ENCODE measurements at regions not wholly inside any gene's neighbourhood (a gene's known extent, or its start where the extent isn't known, plus 50 kb on each side); places are given as distances from the start of the nearest gene placed in this dataset.

DNA sequence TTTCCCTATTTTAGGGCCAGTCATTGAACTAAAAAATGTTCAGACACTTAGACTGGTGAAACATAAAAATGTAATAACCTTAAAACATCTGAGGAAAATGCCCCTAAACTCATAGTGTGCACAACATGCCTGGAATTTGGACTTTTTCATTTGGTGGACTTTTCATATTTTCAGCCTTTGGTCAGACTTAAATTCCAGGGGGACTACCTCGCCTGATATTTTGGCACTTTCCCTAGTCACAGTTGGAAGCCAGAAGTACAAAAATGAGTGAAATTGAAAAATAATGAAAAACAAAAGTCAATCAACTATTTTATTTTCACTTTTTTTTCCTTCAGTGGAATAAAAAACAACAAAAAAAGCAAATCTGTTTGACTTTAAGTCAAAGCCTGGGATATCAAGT is 256.2 kb downstream of the ACTL7B start:
- DNase-seq, result no peak

DNA sequence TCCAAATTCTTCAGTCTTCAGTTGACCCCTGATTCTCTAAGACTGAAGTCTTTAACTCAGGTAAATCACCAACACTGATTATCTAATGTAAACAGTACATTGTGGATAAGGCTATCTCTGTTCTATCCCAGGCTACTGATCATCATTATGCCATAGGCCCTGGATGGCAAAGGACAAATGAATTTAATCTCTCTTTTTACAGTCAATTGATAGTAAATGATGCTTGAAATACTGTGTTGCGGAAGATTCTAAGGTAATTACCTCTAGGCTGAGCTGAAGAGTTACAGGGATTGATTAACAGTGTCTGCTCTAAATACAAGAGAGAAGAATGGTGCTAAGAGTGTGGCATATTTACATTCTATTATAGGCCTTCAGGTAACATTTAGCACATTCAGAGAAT is 264.7 kb downstream of the ACTL7B start:
- DNase-seq, result no peak

DNA sequence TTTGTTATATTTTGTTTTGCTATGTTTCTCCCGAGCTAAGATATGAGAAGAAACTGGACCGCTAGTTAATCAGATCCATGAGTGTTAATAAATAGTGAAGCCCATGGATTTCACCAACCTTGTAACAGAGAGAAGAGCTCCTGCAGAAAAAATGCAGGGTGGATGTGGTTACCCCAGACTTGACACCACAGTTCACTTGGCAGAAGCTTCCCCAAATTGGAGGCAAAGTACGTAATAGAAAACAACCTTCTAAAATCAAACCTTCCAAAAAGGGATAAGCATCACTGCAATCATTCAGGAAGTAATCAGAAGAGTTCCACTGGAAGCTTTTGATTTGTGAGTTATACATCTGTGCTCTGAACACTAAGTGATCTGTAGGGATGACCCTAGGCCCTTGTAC is 267.5 kb downstream of the ACTL7B start:
- DNase-seq, result no peak

DNA sequence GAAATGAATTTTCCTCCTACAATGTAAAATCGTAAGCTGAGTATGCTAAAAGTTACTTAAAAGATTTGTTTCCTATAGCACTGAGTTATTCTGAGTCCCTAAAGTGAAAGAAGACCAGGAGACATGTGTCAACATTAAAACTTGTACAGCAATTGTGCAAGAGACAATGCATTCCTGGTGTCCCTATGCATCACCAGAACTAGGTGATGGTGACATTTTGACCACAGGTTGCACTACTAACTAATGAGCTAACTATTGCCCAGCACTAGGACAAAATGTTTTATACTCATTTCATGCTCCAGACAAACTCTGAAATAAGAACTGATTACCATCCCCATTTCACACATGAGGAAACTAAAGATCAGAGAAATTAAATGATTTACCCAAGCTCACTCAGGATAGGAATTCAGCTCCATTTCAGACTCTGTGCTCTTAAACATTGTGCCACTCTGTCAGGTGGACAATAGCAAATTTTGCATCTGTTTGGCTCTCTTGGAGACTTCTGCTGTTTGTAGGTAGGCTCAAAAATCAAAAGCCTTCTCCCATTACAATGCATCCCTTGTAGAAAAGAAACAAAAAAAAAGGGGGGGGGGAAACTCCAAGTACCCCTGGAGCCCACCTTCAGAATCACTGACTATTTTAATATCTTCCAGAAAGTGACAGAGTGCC is 269.2 kb downstream of the ACTL7B start:
- DNase-seq, result no peak

DNA sequence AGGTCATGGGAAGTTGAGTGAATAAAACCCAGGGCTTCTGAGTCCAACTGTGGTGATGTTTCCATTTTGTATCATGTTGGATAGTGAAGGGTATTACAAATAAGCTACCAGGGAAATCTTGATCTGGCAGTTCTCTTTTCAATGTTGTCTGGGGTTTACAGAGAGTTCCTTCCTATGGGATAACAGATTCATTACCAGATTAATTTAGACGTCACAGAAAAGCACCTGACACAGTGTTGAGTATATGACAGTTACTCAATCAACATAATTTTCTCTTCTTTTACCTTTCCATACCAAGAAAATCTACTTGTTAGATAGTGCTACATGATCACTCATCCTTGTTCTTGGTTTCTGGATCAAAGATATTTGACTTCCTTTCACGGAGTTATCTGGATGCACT is 270.9 kb downstream of the ACTL7B start:
- DNase-seq, result no peak

DNA sequence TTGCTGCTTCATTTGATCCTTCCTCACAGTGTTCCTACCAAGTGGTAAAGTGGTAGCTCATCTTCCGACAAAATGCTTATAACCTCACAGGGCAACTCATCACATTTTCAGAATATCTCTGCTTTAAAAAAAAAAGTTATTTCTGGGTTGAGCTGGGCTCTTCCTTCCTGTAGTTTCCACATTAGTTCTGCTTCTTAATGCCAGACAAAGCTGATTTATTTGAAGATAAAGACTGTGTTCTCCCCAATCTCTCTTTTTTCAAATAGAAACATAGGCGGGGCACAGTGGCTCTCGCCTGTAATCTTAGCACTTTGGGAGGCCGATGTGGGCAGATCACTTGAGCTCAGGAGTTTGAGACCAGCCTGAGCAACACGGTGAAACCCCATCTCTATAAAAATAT is 273.1 kb downstream of the ACTL7B start:
- no peak for DNase-seq

DNA sequence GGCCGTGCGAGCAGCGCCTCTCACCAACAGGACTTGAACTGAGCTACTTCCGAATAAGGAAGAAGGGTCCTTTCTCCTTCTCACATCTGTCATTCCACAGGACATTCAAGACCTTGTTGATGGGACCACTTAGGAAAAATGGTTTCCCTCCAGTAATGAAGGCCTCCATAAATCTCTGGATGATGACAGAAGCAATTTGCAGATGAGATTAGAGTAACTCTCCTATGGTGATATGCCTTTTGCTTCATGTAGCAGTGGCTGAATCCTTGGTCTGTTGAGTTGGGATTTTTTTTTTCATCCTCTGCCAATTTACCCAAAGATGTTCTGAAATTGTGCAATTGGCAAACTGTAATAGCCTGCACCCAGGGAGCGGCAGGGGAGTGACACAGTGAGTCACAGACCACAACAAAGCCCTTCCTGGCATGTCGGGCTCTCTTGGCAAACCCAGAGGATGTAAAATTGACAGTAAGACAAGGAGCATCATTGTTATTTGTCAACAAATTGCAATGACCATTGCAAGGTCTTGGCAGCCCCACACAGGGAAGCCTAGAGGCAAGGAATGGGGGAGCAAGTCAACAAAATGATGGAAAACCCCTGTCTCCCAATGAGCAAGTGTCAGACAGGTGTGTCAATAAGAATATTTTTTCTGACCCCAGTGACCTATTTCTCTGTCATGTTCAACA is 275.9 kb downstream of the ACTL7B start:
- DNase-seq, result peak; percentile 12

DNA sequence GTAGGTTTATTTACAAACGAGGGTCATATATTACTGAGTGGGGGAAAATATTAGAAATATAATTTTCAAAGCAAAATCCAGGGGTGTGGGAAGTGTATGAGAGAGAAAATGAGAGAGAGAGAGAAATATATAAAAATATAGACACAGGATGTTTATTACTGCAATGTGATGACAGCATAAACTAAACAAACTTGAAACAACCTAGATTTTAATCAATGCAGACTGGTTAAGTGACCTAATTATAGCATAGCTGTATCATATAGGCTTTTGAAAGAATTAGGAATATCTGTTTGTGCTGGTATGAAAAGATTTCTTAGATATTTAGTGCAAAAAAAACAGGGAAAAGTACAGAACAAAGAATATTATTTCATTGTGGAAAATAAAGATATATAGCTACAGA is 280.5 kb downstream of the ACTL7B start:
- no peak for DNase-seq

DNA sequence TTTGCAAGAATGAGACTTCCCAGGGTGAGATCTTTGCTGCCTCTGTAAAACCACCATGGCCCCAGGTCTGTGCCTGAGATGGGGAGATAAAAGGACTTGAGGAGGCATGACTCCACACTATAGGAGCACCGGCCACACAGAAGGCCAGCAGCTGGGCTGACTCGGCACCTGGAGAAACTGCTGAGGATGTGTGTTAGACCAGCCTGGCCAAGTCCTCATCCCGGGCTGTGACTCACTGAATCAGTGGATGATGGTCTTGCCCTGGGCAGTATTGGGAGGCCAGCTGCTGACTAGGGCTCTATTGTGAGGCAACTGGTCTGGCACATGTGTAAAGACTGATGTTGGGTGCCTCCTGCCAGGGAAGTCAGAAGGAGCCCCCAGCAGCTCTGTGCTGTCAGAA is 286.2 kb downstream of the ACTL7B start:
- no peak for DNase-seq

DNA sequence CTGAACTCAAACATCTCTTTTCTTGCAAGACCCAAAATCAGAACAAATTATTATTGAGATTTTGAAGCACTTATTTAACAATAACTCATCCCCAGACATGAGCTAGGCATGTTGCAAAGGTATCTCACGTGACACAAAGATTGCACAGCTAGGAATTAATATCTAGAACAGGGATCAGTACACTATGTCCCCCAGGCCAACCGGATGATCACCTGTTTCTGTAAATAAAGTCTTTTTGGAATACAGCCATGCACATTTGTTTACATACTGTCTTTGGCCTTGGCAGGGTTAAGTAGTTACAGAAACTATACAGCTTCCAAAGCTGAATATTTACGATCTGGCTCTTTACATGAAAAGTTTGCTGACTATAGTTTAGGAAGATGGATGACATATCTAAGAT is 287.7 kb downstream of the ACTL7B start:
- DNase-seq, result no peak

DNA sequence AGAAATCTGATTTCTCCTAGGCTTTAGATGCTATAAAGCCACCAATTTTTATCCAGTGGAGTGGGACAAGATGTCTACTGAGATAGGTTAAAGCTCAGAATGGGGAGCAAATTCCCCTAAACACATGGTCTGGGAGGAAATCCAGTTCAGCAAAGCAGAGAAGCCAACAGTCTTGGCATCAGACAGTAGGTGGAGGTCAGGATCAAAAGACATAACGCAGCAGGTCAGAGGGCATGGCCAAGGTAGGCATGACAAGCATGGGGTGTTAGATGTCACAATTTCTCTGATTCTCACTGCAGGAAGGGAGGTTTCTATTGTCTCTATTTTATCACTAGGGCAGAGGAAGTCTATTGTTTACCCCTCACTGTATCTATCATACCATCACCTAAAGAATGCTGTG is 288.2 kb downstream of the ACTL7B start:
- no peak for DNase-seq

DNA sequence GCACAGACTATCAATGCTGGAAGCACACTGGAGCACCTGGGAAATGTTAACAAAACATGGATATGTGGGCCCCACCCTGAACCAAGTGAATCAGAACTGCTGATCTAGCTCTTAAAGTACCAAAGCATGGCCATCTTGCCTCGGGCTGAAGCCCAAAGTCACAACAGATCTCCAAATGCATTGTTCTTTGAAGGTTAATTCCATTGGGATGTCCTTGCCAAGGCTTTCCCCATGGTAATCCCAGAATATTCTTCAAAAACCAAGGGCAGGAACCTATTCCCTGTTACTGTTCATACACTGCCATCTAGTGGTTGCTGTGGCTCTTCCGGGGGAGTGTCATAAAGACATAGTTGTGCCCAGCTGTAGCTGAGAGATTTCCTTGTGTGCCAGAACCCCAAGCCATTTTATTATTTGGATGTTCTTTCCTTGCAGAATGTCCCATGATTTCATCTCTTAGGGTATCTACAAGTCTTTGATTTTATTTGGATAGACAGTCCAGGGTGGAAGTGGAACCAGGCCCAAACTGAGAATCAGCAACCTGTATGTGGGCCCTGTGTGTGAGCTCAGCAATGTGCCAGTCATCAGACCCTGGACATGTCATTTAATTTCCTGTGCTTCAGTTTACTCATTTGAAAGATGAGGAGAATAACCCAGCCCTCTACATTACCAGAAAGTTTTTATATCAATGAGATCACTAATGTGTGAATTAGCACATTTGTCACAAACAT is 290.0 kb downstream of the ACTL7B start:
- DNase-seq, result peak; percentile 37

DNA sequence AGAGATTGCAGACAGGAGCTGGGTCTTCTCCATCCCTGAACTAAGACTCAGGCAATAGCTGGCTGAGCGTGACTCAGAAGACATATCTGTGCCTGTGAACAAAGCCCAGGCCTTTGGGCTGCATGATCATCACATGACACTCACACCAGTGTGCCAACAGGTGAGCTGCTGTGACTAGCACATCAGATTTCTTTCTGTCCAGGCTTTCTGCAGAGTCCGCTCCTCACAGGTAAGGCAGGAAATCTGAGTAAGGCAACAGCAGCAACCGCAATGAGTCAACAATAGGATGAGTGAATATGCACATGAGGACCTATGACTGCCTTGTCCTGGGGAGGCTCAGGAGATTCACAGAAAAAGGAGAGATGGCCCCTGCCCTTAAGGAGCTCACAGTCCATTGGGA is 293.6 kb downstream of the ACTL7B start:
- DNase-seq, result no peak

DNA sequence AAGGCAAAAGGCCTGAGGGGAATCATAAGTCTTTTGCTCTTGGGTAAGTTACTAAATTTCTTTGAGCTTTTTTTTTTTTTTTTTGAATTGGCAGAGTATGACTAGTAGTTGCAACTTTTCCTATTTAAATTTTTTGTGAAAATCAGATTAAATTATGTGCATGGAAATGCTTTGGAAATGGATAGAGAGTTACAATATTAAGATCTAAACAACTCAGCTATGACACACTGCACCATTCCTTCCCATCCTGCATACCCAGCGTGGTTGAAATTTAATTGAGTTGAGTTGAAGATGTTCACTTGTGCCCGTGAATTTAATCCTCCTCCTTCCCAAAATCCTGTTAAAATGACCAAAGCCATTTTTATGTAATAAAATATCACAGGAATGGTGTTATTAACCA is 296.4 kb downstream of the ACTL7B start:
- no peak for DNase-seq

DNA sequence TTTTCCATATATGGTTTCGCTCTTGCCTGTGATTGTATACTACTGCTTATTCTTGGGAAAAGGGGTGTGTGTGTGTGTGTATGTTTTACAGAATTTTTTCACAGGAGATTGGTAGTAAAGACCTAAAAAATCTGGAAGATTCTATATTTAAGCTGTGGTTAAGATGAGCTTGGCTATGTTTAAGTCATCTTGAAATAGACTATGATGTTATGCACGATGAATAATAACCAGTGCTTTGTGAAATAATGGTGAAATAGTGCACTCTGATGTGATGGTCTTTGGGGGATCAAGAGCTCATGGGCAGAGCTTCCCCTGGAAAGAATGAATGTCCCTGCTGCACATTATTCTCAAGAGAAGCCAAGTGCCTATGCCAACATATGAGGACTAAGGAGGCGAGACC is 301.0 kb downstream of the ACTL7B start:
- no peak for DNase-seq

DNA sequence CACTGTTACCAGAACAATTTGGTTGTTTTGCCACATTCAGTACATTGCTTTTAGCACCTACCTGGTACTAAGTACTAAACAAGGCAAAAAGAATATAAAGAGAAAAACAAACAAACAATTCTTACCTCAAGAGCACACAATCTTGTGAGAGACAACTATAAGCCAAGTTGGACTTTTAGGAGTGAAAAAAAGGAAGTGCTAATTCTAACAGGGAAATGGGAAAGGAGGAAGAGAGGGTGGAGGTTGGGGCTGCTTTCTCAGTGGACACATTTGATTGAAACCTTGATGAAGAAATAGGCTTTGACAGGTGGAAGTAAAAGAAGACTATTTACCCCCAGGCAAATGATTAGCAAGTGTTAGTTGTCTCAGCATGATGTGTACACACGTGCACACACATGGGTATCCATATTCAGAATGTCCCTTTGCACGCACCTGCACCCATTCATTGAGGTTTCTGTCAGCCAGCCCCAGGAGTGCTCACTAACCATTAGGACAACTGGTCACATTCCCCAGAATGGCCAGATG is 302.6 kb downstream of the ACTL7B start:
- DNase-seq, result no peak

DNA sequence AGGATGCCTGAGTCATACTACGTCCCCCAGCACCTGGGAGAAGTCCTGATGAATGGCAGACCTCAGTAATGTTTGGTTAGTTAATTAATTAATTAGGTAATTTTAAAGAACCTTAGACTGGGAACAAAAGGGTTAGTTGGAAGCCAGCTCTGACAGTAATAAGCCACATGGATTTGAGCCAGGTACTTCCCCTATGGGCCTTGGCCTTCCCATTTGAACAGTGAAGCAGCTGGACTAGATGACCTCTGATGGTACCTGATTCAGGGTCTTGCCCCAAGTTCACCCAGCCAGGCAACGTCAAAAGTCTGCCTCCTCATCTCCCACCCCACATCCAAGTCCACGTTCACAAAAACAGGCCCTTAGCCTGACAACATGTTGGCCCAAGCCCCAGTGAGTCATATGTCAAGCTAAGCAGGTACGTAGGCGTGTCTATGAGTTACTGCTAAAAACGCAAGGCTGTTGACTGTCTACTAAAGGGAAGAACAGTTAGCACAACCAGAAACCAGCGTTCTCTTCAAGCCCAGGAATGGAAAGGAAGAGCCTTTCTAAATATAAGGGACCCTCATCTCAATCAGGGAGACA is 303.2 kb downstream of the ACTL7B start:
- DNase-seq, result no peak

DNA sequence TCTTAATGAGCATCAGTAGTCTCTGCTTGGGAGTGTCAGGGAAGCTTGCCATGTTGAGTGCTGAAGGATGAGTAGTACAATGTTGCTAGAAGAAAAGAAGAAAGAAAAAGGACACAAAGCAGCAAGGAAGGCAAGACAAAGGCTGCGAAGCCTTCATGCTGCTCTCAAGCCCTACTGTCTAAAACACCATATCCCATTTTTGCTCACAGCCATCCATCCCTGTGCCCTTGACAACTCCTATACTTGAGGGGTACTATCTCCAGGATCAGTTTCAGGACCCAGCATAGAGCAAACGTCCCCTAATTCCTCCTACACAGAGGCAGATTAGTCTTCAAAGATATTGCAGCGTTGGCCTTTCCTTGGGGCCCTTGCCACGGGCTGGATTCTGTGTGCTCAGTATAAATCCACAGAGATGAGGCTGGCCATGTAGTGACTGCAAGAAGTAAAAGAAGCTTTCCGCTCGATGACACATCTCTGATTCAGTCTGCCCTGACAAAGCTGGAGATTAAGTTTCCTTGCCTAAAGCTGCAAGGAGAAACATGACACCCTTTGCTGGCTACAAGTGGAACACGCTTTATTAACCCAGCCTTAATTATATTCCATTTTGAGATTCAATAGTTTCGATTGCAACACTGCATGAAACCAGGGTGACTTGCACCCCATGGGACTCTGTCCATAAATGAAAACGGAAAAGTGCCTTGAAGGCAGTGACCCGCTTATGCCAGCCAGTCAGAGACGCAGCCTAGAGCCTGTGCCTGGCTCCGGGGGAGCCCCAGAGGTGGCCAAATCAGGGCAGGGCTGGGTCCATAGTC is 304.6 kb downstream of the ACTL7B start:
- DNase-seq, result no peak

DNA sequence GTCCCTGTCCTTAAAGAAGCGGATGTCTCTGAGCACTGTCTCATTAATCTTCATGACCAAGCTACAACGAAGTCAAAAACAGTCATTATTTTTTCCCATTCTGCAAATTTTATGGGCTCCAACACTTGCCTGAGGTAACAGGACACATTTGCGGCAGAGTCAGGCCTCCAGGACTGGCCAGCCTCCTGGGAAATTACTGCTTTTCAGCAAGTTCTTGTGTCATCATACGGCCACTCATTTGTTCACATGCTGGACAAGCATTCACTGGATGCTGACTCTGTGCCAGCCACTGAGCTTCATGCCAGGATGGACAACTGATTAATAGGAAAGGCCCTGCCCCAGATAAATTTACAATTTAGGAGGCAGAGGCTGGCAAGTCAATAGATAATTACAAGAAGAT is 305.7 kb downstream of the ACTL7B start:
- DNase-seq, result no peak

DNA sequence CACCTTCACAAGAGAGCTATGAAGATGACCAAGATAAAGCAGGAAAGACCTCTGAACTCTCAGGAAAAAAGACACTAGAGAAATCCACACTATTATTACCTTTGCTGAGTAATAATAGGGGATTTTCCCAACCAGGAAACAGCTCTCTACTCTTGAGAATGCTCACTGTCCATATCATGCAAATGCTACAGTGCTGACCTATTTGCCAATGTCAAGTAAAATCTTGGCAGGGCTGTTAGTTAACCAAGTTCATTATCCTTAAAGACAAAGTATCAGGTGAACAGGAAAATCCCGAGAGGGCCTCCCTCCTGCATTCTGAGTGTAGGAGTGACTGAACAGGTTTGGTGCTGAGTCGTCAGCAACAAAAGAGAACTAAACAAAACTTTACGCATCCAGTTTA is 306.6 kb downstream of the ACTL7B start:
- DNase-seq, result no peak

DNA sequence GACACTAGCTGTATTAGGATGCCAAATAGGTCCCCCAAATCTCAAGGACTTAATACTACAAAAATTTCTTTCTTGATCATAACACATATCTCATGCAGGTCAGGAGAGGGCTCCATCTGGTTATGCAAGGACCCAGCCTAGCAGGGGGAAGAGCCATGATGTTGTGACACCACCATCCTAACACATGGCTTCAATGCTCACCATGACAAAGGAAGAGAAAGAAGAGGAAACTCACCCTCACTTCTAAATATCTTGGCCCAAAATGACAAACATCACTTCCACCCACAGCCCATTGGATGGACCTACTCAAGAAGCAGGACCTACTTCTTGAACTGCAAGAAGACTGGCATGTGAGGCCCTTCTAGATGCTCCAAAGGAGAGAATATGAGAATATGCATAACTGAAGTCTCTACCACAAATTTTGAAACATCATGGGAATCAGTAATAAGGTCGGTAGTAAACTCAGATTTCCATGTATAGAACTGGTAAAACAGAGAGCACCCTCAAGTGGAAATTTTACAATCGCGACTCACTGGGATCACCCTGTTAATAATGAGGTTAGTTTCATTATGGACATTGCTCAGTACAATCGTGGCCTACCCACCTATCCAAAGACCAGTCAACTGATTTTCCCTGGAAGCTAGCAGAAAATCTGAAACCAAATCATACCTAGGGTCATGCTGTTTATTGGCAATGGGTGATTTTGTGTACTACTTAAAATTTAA is 308.2 kb downstream of the ACTL7B start:
- no peak for DNase-seq

DNA sequence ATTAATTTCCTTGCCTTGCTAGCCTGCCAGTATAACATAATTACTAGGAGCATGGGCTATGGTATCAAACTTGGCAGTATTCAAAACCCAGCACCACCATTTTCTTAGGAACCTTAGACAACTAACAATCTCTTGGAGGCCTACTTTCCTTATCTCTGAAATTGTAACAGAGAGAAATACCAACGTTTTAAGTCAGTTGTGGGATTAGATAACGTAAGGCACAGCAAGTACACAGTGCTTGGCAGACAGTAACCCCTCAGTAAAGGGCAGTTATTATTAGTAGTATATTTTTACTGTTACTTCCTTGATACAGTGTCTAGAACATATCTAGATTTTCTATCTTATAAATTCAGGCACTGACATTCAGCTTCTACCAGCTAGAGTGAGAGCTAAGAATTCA is 309.6 kb downstream of the ACTL7B start:
- no peak for DNase-seq

All from activated CD4-positive, alpha-beta T cell treated with anti-CD3 and anti-CD28 coated beads, Interleukin-2, amount 50 U/mL, for 16 hours (primary cell).